ENCODE measurements at regions not wholly inside any gene's neighbourhood (a gene's known extent, or its start where the extent isn't known, plus 50 kb on each side); places are given as distances from the start of the nearest gene placed in this dataset.

DNA sequence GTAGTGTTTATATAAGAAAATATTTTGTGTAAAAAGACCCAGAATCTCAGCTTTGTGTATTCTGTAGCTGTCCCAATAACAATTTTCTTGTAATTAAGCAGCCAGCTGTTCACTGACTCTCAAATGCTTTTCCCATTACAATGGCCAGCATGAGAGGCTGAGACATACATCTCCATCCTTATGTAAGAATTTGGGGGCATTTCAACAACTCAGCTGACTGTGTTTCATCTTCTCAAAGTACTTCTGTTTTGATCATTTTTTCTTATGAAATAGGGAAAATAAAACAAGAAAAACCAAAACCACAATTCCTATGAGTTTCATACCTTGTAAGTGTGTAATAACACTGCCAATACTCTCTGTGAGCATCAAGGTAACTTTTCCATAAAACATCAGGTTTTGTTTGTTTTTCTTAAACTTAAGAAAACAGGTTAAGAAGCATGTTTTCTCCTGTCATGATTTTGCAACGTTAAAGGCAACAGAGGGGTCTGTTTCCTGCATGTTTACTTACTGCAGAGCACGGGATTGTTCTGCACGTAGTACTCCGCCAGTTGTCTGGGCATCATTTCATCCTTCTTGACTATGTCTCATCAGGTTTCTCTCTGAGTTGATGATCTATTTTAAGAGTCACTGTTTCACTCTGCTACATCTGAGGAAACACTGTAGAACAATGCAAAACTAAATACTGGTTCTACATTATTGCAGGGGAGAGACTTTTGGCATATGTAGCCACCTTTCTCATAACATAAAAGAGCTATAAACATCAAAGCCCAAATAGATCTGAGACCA is 62.9 kb upstream of the CYRIA start:
- TF ChIP-seq POLR2A (IDR thresholded peaks at IDR 0.05; ENCODE audit: borderline replicate concordance, extremely low read depth, insufficient read depth, insufficient read length) (no peak), EZH2 (IDR thresholded peaks at IDR 0.05) (no peak), SP1 (IDR thresholded peaks at IDR 0.05; ENCODE audit: low read depth) (no peak), CEBPB (IDR thresholded peaks at IDR 0.05; ENCODE audit: low read depth) (no peak), ATF3 (IDR thresholded peaks at IDR 0.05) (no peak)
- TF ChIP-seq, protein P1, sequence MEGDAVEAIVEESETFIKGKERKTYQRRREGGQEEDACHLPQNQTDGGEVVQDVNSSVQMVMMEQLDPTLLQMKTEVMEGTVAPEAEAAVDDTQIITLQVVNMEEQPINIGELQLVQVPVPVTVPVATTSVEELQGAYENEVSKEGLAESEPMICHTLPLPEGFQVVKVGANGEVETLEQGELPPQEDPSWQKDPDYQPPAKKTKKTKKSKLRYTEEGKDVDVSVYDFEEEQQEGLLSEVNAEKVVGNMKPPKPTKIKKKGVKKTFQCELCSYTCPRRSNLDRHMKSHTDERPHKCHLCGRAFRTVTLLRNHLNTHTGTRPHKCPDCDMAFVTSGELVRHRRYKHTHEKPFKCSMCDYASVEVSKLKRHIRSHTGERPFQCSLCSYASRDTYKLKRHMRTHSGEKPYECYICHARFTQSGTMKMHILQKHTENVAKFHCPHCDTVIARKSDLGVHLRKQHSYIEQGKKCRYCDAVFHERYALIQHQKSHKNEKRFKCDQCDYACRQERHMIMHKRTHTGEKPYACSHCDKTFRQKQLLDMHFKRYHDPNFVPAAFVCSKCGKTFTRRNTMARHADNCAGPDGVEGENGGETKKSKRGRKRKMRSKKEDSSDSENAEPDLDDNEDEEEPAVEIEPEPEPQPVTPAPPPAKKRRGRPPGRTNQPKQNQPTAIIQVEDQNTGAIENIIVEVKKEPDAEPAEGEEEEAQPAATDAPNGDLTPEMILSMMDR (IDR thresholded peaks at IDR 0.05 in 2 of 3, conservative IDR thresholded peaks at IDR 0.05 in 1 of 3; ENCODE audit: borderline replicate concordance in 1 of 3, insufficient read depth in 1 of 3, low read depth in 2 of 3, low read length in 2 of 3), result no peak

All from HCT116 (cell line).